HEK293T (cell line): ENCODE measurements at regions not wholly inside any gene's neighbourhood (a gene's known extent, or its start where the extent isn't known, plus 50 kb on each side); places are given as distances from the start of the nearest gene placed in this dataset.

Source experiments
- PKNOX1 ChIP-seq: fragments of 450-650 bp; IDR thresholded peaks from 2 replicates; pipeline ENCODE4 v1.6.1; 2016
- SP1 ChIP-seq: fragments of 450-650 bp; IDR thresholded peaks from 2 replicates; pipeline ENCODE4 v1.6.1; 2017

GRCh38 chr15:39365873-39366272 is 215.0 kb upstream of the THBS1 start:
- TF ChIP-seq PKNOX1 (no peak), SP1 (no peak)
